SK-N-SH (cell line): ENCODE measurements at regions not wholly inside any gene's neighbourhood (a gene's known extent, or its start where the extent isn't known, plus 50 kb on each side); places are given as distances from the start of the nearest gene placed in this dataset.

Experiments used
- CTCF ChIA-PET: fragments of 300-600, 350-600 bp; formaldehyde crosslinking; extraction: SDS; loops from one replicate; lab custom pipeline; 2021; lab: Yijun Ruan, JAX
- POLR2A ChIA-PET: fragments of 350-600 bp; sonication (Branson Sonifier 250); formaldehyde crosslinking; extraction: SDS; loops from one replicate; lab custom pipeline; 2020; ENCODE audit warnings: antibody characterized with exemption, inconsistent platforms; lab: Yijun Ruan, JAX
- DNase-seq: peaks from one replicate; pipeline ENCODE4 v3.0.0; 2012
- H2AFZ ChIP-seq: fragments of 200-600 bp; sonication (generic); 2 replicates; pipeline ENCODE4 v1.8.1; 2016; ENCODE audit warnings: antibody characterized with exemption, mild to moderate bottlenecking, low read depth
- H3F3A ChIP-seq: fragments of 200-600 bp; sonication (generic); replicated peaks from 2 replicates; pipeline ENCODE3; 2016; ENCODE audit warnings: antibody characterized with exemption, mild to moderate bottlenecking; ENCODE audit not compliant: insufficient read depth
- H3K27ac ChIP-seq, 2 experiments: fragments of 200-500 bp in 1 of 2; fragments of 200-600 bp in 1 of 2; sonication (Bioruptor generic) in 1 of 2; sonication (generic), shearing (Covaris generic) in 1 of 2; 2 replicates each; pipeline versions ENCODE4 v1.5.1 to v1.6.1; 2014 to 2016; ENCODE audit warnings: low read depth in 2 of 2, inconsistent platforms in 1 of 2, low read length in 1 of 2, mild to moderate bottlenecking in 1 of 2, mixed read lengths in 1 of 2
- H3K27me3 ChIP-seq: fragments of 200-600 bp; sonication (generic), shearing (Covaris generic); 2 replicates; pipeline ENCODE4 v1.6.1; 2016; ENCODE audit warnings: mixed run types; ENCODE audit not compliant: insufficient read depth
- H3K36me3 ChIP-seq, 2 experiments: fragments of 200-500 bp in 1 of 2; fragments of 200-600 bp in 1 of 2; sonication (Bioruptor generic) in 1 of 2; sonication (generic) in 1 of 2; replicated peaks in 1 of 2; 2 replicates each; pipeline versions ENCODE3 to v1.5.1; 2014 to 2016; ENCODE audit warnings: low read length in 1 of 2, mild to moderate bottlenecking in 1 of 2; ENCODE audit not compliant: insufficient read depth in 2 of 2, control insufficient read depth in 1 of 2
- H3K4me1 ChIP-seq, 2 experiments: fragments of 200-500 bp in 1 of 2; fragments of 200-600 bp in 1 of 2; sonication (Bioruptor generic) in 1 of 2; sonication (generic), shearing (Covaris generic) in 1 of 2; 2 replicates each; pipeline versions ENCODE4 v1.5.1 to v1.6.1; 2014 to 2016; ENCODE audit warnings: low read depth in 1 of 2, low read length in 1 of 2, mixed run types in 1 of 2; ENCODE audit not compliant: insufficient read depth in 2 of 2, control insufficient read depth in 1 of 2
- H3K4me2 ChIP-seq: fragments of 200-600 bp; sonication (generic), shearing (Covaris generic); 2 replicates; pipeline ENCODE4 v1.6.1; 2017; ENCODE audit warnings: mixed run types
- H3K4me3 ChIP-seq, 2 experiments: fragments of 200-500 bp in 1 of 2; fragments of 200-600 bp in 1 of 2; sonication (Bioruptor generic) in 1 of 2; sonication (generic), shearing (Covaris generic) in 1 of 2; 2 replicates each; pipeline versions ENCODE4 v1.5.1 to v1.8.1; 2014 to 2016; ENCODE audit warnings: low read depth in 2 of 2, inconsistent platforms in 1 of 2, low read length in 1 of 2, mild to moderate bottlenecking in 1 of 2, mixed read lengths in 1 of 2, moderate library complexity in 1 of 2
- H3K79me2 ChIP-seq: fragments of 200-600 bp; sonication (generic); 2 replicates; pipeline ENCODE4 v1.8.1; 2017; ENCODE audit warnings: mild to moderate bottlenecking; ENCODE audit not compliant: insufficient read depth
- H3K9ac ChIP-seq: fragments of 200-600 bp; sonication (generic); 2 replicates; pipeline ENCODE4 v1.6.1; 2017; ENCODE audit warnings: mixed run types
- H3K9me2 ChIP-seq: fragments of 200-600 bp; sonication (generic); 2 replicates; pipeline ENCODE4 v1.6.1; 2017; ENCODE audit warnings: mixed run types
- H3K9me3 ChIP-seq: fragments of 200-600 bp; sonication (generic); 2 replicates; pipeline ENCODE4 v1.6.1; 2017; ENCODE audit warnings: mixed run types, mild to moderate bottlenecking, moderate library complexity
- H4K20me1 ChIP-seq: fragments of 200-600 bp; sonication (generic); 2 replicates; pipeline ENCODE4 v1.6.1; 2017; ENCODE audit warnings: mild to moderate bottlenecking, mixed run types; ENCODE audit not compliant: insufficient read depth
- CHD2 ChIP-seq: fragments of 150-350 bp; IDR thresholded peaks from 2 replicates; pipeline ENCODE4 v1.6.1; 2018; ENCODE audit warnings: low read length; ENCODE audit not compliant: partially characterized antibody
- ELF1 ChIP-seq: IDR thresholded peaks from 2 replicates; pipeline ENCODE4 v1.4.0; 2012
- EP300 ChIP-seq, 2 experiments: IDR thresholded peaks; 2 replicates each; pipeline versions ENCODE4 v1.4.0 to v1.6.1; 2012; ENCODE audit warnings: borderline replicate concordance in 1 of 2, low read depth in 1 of 2, low read length in 1 of 2
- FOXJ3 ChIP-seq: sonication (generic); formaldehyde crosslinking; IDR thresholded peaks from 2 replicates; pipeline ENCODE4 v1.5.1; 2020; ENCODE audit warnings: mild to moderate bottlenecking, missing genetic modification reagents
- FOXM1 ChIP-seq: IDR thresholded peaks from 2 replicates; pipeline ENCODE4 v1.4.0; 2012; ENCODE audit warnings: low read depth, mild to moderate bottlenecking
- GABPA ChIP-seq: IDR thresholded peaks from 2 replicates; pipeline ENCODE4 v1.4.0; 2012; ENCODE audit warnings: low read depth, mild to moderate bottlenecking
- GATA2 ChIP-seq: sonication (generic); formaldehyde crosslinking; IDR thresholded peaks from 2 replicates; pipeline ENCODE4 v1.5.0; 2020; ENCODE audit warnings: mild to moderate bottlenecking, missing genetic modification reagents
- IRF3 ChIP-seq: fragments of 150-350 bp; IDR thresholded peaks from 2 replicates; pipeline ENCODE4 v1.6.1; 2016; ENCODE audit warnings: mild to moderate bottlenecking, low read depth, low read length
- JUND ChIP-seq: IDR thresholded peaks from 2 replicates; pipeline ENCODE4 v1.4.0; 2012
- MAX ChIP-seq: IDR thresholded peaks from 2 replicates; pipeline ENCODE4 v1.4.0; 2012; ENCODE audit warnings: low read depth
- MEF2A ChIP-seq: IDR thresholded peaks from 2 replicates; pipeline ENCODE4 v1.4.0; 2012; ENCODE audit warnings: low read depth, borderline replicate concordance
- MXI1 ChIP-seq: IDR thresholded peaks from 2 replicates; pipeline ENCODE4 v1.6.1; 2012; ENCODE audit warnings: mild to moderate bottlenecking, low read depth, low read length, improper control_type of control experiment
- PBX3 ChIP-seq: IDR thresholded peaks from 2 replicates; pipeline ENCODE4; 2012
- POLR2AphosphoS5 ChIP-seq: IDR thresholded peaks from 2 replicates; pipeline ENCODE4 v1.6.1; 2012; ENCODE audit warnings: low read depth, low read length
- RCOR1 ChIP-seq: fragments of 150-350 bp; IDR thresholded peaks from 2 replicates; pipeline ENCODE4 v1.6.1; 2017; ENCODE audit warnings: antibody characterized with exemption, low read length
- REST ChIP-seq: IDR thresholded peaks from 2 replicates; pipeline ENCODE4 v1.6.1; 2012; ENCODE audit warnings: mild to moderate bottlenecking, low read depth, low read length, moderate library complexity
- RFX5 ChIP-seq: IDR thresholded peaks from 2 replicates; pipeline ENCODE4 v1.6.1; 2012; ENCODE audit warnings: mild to moderate bottlenecking, improper control_type of control experiment, low read length
- TEAD4 ChIP-seq: IDR thresholded peaks from 2 replicates; pipeline ENCODE4 v1.4.0; 2012; ENCODE audit warnings: mild to moderate bottlenecking, borderline replicate concordance; ENCODE audit not compliant: insufficient read depth
- USF2 ChIP-seq: fragments of 150-350 bp; IDR thresholded peaks from 2 replicates; pipeline ENCODE4 v1.6.1; 2017; ENCODE audit warnings: antibody characterized with exemption, low read length, low read depth, borderline replicate concordance
- WGBS: methylation state at CpG from one replicate; pipeline ENCODE4 v1.1.6; 2017; ENCODE audit warnings: low lambda C conversion rate; 5-methylcytosine and 5-hydroxymethylcytosine counted together

- ChIA-PET POLR2A (interaction anchor here (0.6 kb wide), 1 partner anchor 264 kb away, joined by 3 read pairs; no protein-coding TSS in a partner anchor), CTCF (interaction anchor here (1.3 kb wide), 1 partner anchor 136 kb away, joined by 3 read pairs; no protein-coding TSS in a partner anchor)
- WGBS: 16% methylated on average over 7 of the region's 7 CpGs
- TF ChIP-seq FOXJ3: no peak
- no peak for TF ChIP-seq MXI1
- no peak for TF ChIP-seq MAX
- TF ChIP-seq JUND: no peak
- TF ChIP-seq GABPA: no peak
- TF ChIP-seq USF2: no peak
- no peak for TF ChIP-seq RCOR1
- no peak overlapping the region for H3K27ac ChIP-seq
- H2AFZ ChIP-seq: no peak overlapping the region
- H3K79me2 ChIP-seq: no peaks in the 10 kb centered on the region
- H3K9me2 ChIP-seq: no peaks in the 10 kb centered on the region
- no peaks in the 10 kb centered on the region for H4K20me1 ChIP-seq
- no peaks in the 10 kb centered on the region for H3K27me3 ChIP-seq
- H3K4me2 ChIP-seq: no peak overlapping the region
- H3K9me3 ChIP-seq: no peaks in the 10 kb centered on the region
- no peaks in the 10 kb centered on the region for H3F3A ChIP-seq
- no peak overlapping the region for H3K9ac ChIP-seq
- DNase-seq: no peak
- peaks cover 0 to 3% of the 10 kb centered on the region in 2 experiments; a peak in 1 of 4 replicates for H3K4me1 ChIP-seq
- no peak overlapping the region for H3K4me3 ChIP-seq
- no peaks in the 10 kb centered on the region for H3K36me3 ChIP-seq
These were observed 112.3 kb downstream of the GLUL start for GRCh38 chr1:182279302-182279701.

- H3K9me3 ChIP-seq: no peaks in the 10 kb centered on the region
- H3K27me3 ChIP-seq: no peaks in the 10 kb centered on the region
- 27% methylated on average over 7 of the region's 7 CpGs for WGBS
- ChIA-PET POLR2A (no interaction called here), CTCF (no interaction called here)
- H3F3A ChIP-seq: no peaks in the 10 kb centered on the region
- H3K9me2 ChIP-seq: no peaks in the 10 kb centered on the region
- no peak overlapping the region for H3K4me3 ChIP-seq
- no peak overlapping the region for H2AFZ ChIP-seq
- no peak overlapping the region for H3K4me2 ChIP-seq
- no peak overlapping the region for H3K27ac ChIP-seq
- no peaks in the 10 kb centered on the region for H4K20me1 ChIP-seq
- H3K79me2 ChIP-seq: no peaks in the 10 kb centered on the region
- H3K9ac ChIP-seq: no peak overlapping the region
- no peaks in the 10 kb centered on the region for H3K36me3 ChIP-seq
- no peak for DNase-seq
- H3K4me1 ChIP-seq: peaks cover 0 to 3% of the 10 kb centered on the region in 2 experiments; a peak in 1 of 4 replicates
- TF ChIP-seq MXI1 (no peak), RFX5 (no peak), EP300 (IDR thresholded peaks at IDR 0.05; ENCODE audit: borderline replicate concordance in 1 of 2, low read depth in 1 of 2, low read length in 1 of 2) (no peak), POLR2AphosphoS5 (no peak), ELF1 (no peak), MEF2A (no peak), FOXM1 (no peak), IRF3 (no peak), USF2 (no peak), PBX3 (no peak), CHD2 (no peak), REST (no peak), TEAD4 (no peak), GATA2 (CRISPR knock-in tag) (no peak)
These were observed 113.2 kb downstream of the GLUL start for GRCh38 chr1:182278144-182279054.
